ENCODE measurements at regions not wholly inside any gene's neighbourhood (a gene's known extent, or its start where the extent isn't known, plus 50 kb on each side); places are given as distances from the start of the nearest gene placed in this dataset.

GRCh38 chr5:167895899-167896659, 395.4 kb upstream of the WWC1 start:
- TF ChIP-seq CTCF (IDR thresholded peaks at IDR 0.05; ENCODE audit: extremely low read depth, missing control alignments): no peak
- DNase-seq (ENCODE audit: low spot score): no peak

GRCh38 chr5:167896814-167897213, 394.6 kb upstream of the WWC1 start:
- no peak for TF ChIP-seq CTCF (IDR thresholded peaks at IDR 0.05; ENCODE audit: extremely low read depth, missing control alignments)

GRCh38 chr5:167897371-167897770, 394.1 kb upstream of the WWC1 start:
- TF ChIP-seq CTCF (IDR thresholded peaks at IDR 0.05; ENCODE audit: extremely low read depth, missing control alignments): no peak
- no peak for DNase-seq (ENCODE audit: low spot score)

More at GRCh38 chr5:167896814-167897213, 394.6 kb upstream of the WWC1 start:
- DNase-seq (ENCODE audit: low spot score): no peak

- TF ChIP-seq CTCF (IDR thresholded peaks at IDR 0.05; ENCODE audit: extremely low read depth, missing control alignments): no peak
- no peak for DNase-seq (ENCODE audit: low spot score)
Measured at GRCh38 chr5:167898361-167899042, 392.9 kb upstream of the WWC1 start.

GRCh38 chr5:167899490-167900070, 391.9 kb upstream of the WWC1 start:
- no peak for TF ChIP-seq CTCF (IDR thresholded peaks at IDR 0.05; ENCODE audit: extremely low read depth, missing control alignments)
- no peak for DNase-seq (ENCODE audit: low spot score)

GRCh38 chr5:167900340-167900935, 391.0 kb upstream of the WWC1 start:
- no peak for TF ChIP-seq CTCF (IDR thresholded peaks at IDR 0.05; ENCODE audit: extremely low read depth, missing control alignments)
- DNase-seq (ENCODE audit: low spot score): no peak

- no peak for TF ChIP-seq CTCF (IDR thresholded peaks at IDR 0.05; ENCODE audit: extremely low read depth, missing control alignments)
- no peak for DNase-seq (ENCODE audit: low spot score)
Measured at GRCh38 chr5:167902298-167902697, 389.1 kb upstream of the WWC1 start.
